ENCODE measurements at regions not wholly inside any gene's neighbourhood (a gene's known extent, or its start where the extent isn't known, plus 50 kb on each side); places are given as distances from the start of the nearest gene placed in this dataset.

DNA sequence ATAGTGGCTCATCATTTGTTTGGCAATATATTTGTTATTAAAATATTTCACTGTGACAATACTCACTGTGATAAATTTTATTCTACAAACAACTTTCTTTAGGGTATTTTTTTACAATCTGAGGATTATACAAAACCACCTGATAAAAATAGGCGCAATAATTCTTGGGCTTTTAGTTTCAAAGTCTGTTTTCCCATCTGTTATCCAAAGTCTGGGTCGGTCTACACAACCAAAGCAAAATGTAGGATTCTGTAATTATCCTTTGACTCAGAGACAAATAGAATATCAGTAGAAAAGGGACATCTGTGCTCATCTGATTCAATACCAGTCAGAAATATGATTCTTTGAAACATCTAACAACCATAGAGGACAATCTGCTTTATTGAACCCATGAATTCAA lies 271.8 kb upstream of the AMIGO2 start:
- TF ChIP-seq POLR2A (IDR thresholded peaks at IDR 0.05) (no peak), CTCF (IDR thresholded peaks at IDR 0.05) (no peak)
